B cell (primary cell): ENCODE measurements at regions not wholly inside any gene's neighbourhood (a gene's known extent, or its start where the extent isn't known, plus 50 kb on each side); places are given as distances from the start of the nearest gene placed in this dataset.

Experiments
- ATAC-seq: fragments of 200-7000 bp; cut with Tn5 transposase; one replicate; pipeline ENCODE4 v1.10.0; 2021; ENCODE audit warnings: low read depth, mild to moderate bottlenecking, moderate number of reproducible peaks, moderate library complexity
- CTCF ChIA-PET: fragments of 350-600 bp; sonication (Branson Sonifier 250); formaldehyde crosslinking; loops from one replicate; lab custom pipeline; 2021; ENCODE audit warnings: antibody characterized with exemption, inconsistent platforms; lab: Charles Lee
- POLR2A ChIA-PET: fragments of 350-600 bp; sonication (Branson Sonifier 250); formaldehyde crosslinking; loops from one replicate; lab custom pipeline; 2021; ENCODE audit warnings: antibody characterized with exemption; lab: Charles Lee
- DNase-seq: peaks from one replicate; pipeline ENCODE4 v3.0.0; 2013
- H2AFZ ChIP-seq: 2 replicates; pipeline ENCODE4 v1.6.1; 2012; ENCODE audit warnings: mild to moderate bottlenecking, low read depth, low read length; ENCODE audit not compliant: insufficient read depth, poor library complexity, severe bottlenecking
- H3K27ac ChIP-seq, 2 donors: 1 replicate in 1 of 2; 2 replicates in 1 of 2; pipeline ENCODE4 v1.5.1; 2012 to 2013; ENCODE audit warnings: low read length in 2 of 2, mild to moderate bottlenecking in 2 of 2, moderate library complexity in 1 of 2
- H3K27me3 ChIP-seq, 4 experiments: fragments of 200-600 bp in 1 of 4; sonication (generic) in 1 of 4; replicated peaks in 1 of 4; 1 replicate in 2 of 4; 2 replicates in 2 of 4; pipeline versions ENCODE4 v1.6.1 to v1.7.0; 2013 to 2016; ENCODE audit warnings: low read length in 3 of 4, mild to moderate bottlenecking in 2 of 4, mixed read lengths in 1 of 4, moderate library complexity in 1 of 4; ENCODE audit not compliant: insufficient read depth in 4 of 4, control insufficient read depth in 3 of 4; ENCODE audit errors: control extremely low read depth in 1 of 4
- H3K36me3 ChIP-seq, 2 experiments: replicated peaks in 1 of 2; 1 replicate in 1 of 2; 2 replicates in 1 of 2; pipeline versions ENCODE4 v1.6.1 to v1.7.1; 2013; ENCODE audit warnings: low read length in 1 of 2; ENCODE audit not compliant: insufficient read depth in 2 of 2, control insufficient read depth in 1 of 2; ENCODE audit errors: control extremely low read depth in 1 of 2, extremely low read depth in 1 of 2
- H3K4me1 ChIP-seq, 2 donors: fragments of 200-600 bp in 1 of 2; sonication (generic) in 1 of 2; 1 replicate in 1 of 2; 2 replicates in 1 of 2; pipeline versions ENCODE4 v1.5.1 to v1.6.1; 2013 to 2017; ENCODE audit warnings: low read length in 2 of 2; ENCODE audit not compliant: control insufficient read depth in 2 of 2, insufficient read depth in 2 of 2
- H3K4me2 ChIP-seq: replicated peaks from 2 replicates; pipeline ENCODE3; 2012; ENCODE audit warnings: mild to moderate bottlenecking, low read depth, low read length; ENCODE audit not compliant: poor library complexity, severe bottlenecking
- H3K4me3 ChIP-seq, 5 experiments: fragments of 200-600 bp in 1 of 5; sonication (generic) in 1 of 5; 1 replicate in 3 of 5; 2 replicates in 2 of 5; pipeline versions ENCODE4 v1.5.1 to v1.7.0; 2011 to 2016; ENCODE audit warnings: low read length in 4 of 5, mild to moderate bottlenecking in 4 of 5, low read depth in 2 of 5, control low read depth in 1 of 5, moderate library complexity in 1 of 5; ENCODE audit not compliant: insufficient read depth in 1 of 5; ENCODE audit errors: control extremely low read depth in 1 of 5, extremely low read depth in 1 of 5
- H3K79me2 ChIP-seq: fragments of 200-600 bp; sonication (generic); one replicate; pipeline ENCODE4 v1.6.0; 2016; ENCODE audit warnings: low read length; ENCODE audit not compliant: control insufficient read depth, insufficient read depth
- H3K9ac ChIP-seq: fragments of 200-600 bp; sonication (generic); 2 replicates; pipeline ENCODE4 v1.6.1; 2017; ENCODE audit warnings: mild to moderate bottlenecking, low read length, moderate library complexity
- H3K9me3 ChIP-seq, 3 donors: one replicate each; pipeline versions ENCODE4 v1.6.1 to v1.7.1; 2013; ENCODE audit warnings: low read length in 2 of 3; ENCODE audit not compliant: control insufficient read depth in 2 of 3, insufficient read depth in 1 of 3; ENCODE audit errors: control extremely low read depth in 1 of 3
- H4K20me1 ChIP-seq: 2 replicates; pipeline ENCODE4 v1.6.0; 2012; ENCODE audit warnings: mild to moderate bottlenecking, low read length; ENCODE audit not compliant: insufficient read depth, control insufficient read depth, poor library complexity, severe bottlenecking
- H3K27ac Mint-ChIP-seq: one replicate; pipeline ENCODE4 v1.8.0; 2021; ENCODE audit warnings: mixed read lengths
- H3K27me3 Mint-ChIP-seq: one replicate; pipeline ENCODE4 v1.8.0; 2021; ENCODE audit warnings: mixed read lengths
- H3K4me1 Mint-ChIP-seq: one replicate; pipeline ENCODE4 v1.8.0; 2021; ENCODE audit warnings: mixed read lengths
- H3K4me3 Mint-ChIP-seq: one replicate; pipeline ENCODE4 v1.8.0; 2021; ENCODE audit warnings: mixed read lengths
- H3K9me3 Mint-ChIP-seq: one replicate; pipeline ENCODE4 v1.8.0; 2022; ENCODE audit warnings: mixed read lengths; ENCODE audit not compliant: insufficient read depth
- CTCF ChIP-seq: fragments of 200-600 bp; IDR thresholded peaks from one replicate; pipeline ENCODE4 v1.8.0; 2022; ENCODE audit warnings: antibody characterized with exemption, mild to moderate bottlenecking
- EZH2 ChIP-seq: IDR thresholded peaks from 2 replicates; pipeline ENCODE4 v1.6.1; 2012; ENCODE audit warnings: borderline replicate concordance, low read depth, mild to moderate bottlenecking, moderate library complexity, low read length; ENCODE audit not compliant: insufficient read depth, poor library complexity, severe bottlenecking
- WGBS: methylation state at CpG from one replicate; pipeline ENCODE4 v1.1.5; 2013; ENCODE audit warnings: missing lambda C conversion rate; ENCODE audit not compliant: insufficient coverage; 5-methylcytosine and 5-hydroxymethylcytosine counted together
- intact Hi-C: fragments of 100-400 bp; cut with micrococcal nuclease; formaldehyde crosslinking; loops from one replicate; pipeline ENCODE4 v1.10.0; 2022

GRCh38 chr12:78767264-78767981, 97.2 kb upstream of the SYT1 start:
- no peak overlapping the region for H3K4me2 ChIP-seq
- intact Hi-C loops: no loop called here
- no peaks in the 10 kb centered on the region for H3K79me2 ChIP-seq
- H3K9me3 Mint-ChIP-seq: no peaks in the 10 kb centered on the region
- no peak overlapping the region for H3K27ac Mint-ChIP-seq
- no peak overlapping the region for H3K4me3 Mint-ChIP-seq
- no peak for DNase-seq
- TF ChIP-seq EZH2 (no peak), CTCF (no peak)
- no peak overlapping the region for H2AFZ ChIP-seq
- H3K27ac ChIP-seq: no peak overlapping the region
- H3K4me1 ChIP-seq: no peaks in the 10 kb centered on the region
- no peaks in the 10 kb centered on the region for H3K4me1 Mint-ChIP-seq
- H3K27me3 Mint-ChIP-seq: no peaks in the 10 kb centered on the region
- ChIA-PET POLR2A (no interaction called here), CTCF (no interaction called here)
- no peaks in the 10 kb centered on the region for H3K36me3 ChIP-seq
- peaks cover 0 to 1% (median 0%) of the 10 kb centered on the region in 3 donors for H3K9me3 ChIP-seq
- no peaks in the 10 kb centered on the region for H4K20me1 ChIP-seq
- H3K9ac ChIP-seq: no peak overlapping the region
- ATAC-seq: no peak
- WGBS: no CpG with 5 or more reads among the region's 4 CpGs
- no peaks in the 10 kb centered on the region for H3K27me3 ChIP-seq
- no peak overlapping the region for H3K4me3 ChIP-seq

DNA sequence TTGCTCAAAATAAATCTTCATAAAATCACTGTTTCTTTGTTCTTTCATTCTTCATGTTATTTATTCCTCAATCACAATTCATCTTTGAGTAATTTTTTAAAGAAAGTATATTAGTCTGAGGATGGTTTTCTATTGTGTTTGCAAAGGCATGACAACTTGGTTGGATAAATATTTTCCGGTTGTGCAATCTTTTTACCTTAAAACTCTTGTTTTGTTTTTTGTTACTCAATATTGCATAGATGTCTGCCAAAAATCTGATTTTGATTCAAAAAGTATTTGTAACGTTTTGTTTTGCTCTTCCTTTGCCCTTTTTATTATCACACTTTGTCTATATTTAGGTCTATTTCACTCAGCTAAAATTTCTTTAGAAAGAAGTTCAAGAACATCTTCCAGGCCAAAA, 86.2 kb upstream of the SYT1 start:
- no peak overlapping the region for H3K4me3 Mint-ChIP-seq
- H3K27ac Mint-ChIP-seq: no peak overlapping the region
- no peaks in the 10 kb centered on the region for H3K9me3 Mint-ChIP-seq
- intact Hi-C loops: no loop called here
- DNase-seq (no peak), ATAC-seq (no peak)
- no peaks in the 10 kb centered on the region for H3K79me2 ChIP-seq
- H3K4me1 ChIP-seq: no peaks in the 10 kb centered on the region
- no CpG with 5 or more reads among the region's 2 CpGs for WGBS
- ChIA-PET CTCF (no interaction called here), POLR2A (no interaction called here)
- TF ChIP-seq CTCF (no peak), EZH2 (no peak)
- H3K36me3 ChIP-seq: no peaks in the 10 kb centered on the region
- H3K9ac ChIP-seq: no peak overlapping the region
- H4K20me1 ChIP-seq: no peaks in the 10 kb centered on the region
- no peak overlapping the region for H3K27ac ChIP-seq
- H3K4me2 ChIP-seq: no peak overlapping the region
- no peak overlapping the region for H3K4me3 ChIP-seq
- no peak overlapping the region for H2AFZ ChIP-seq
- no peaks in the 10 kb centered on the region for H3K9me3 ChIP-seq
- H3K4me1 Mint-ChIP-seq: no peaks in the 10 kb centered on the region
- no peaks in the 10 kb centered on the region for H3K27me3 Mint-ChIP-seq
- H3K27me3 ChIP-seq: no peaks in the 10 kb centered on the region
